ENCODE measurements at regions not wholly inside any gene's neighbourhood (a gene's known extent, or its start where the extent isn't known, plus 50 kb on each side); places are given as distances from the start of the nearest gene placed in this dataset.

- DNase-seq, result no peak
These were observed 160.0 kb downstream of the CBLN1 start for GRCh38 chr16:49121636-49122035.

- DNase-seq, result no peak
These were observed 161.0 kb downstream of the CBLN1 start for GRCh38 chr16:49120631-49121030.

- DNase-seq, result no peak
These were observed 164.8 kb downstream of the CBLN1 start for GRCh38 chr16:49116873-49117272.

GRCh38 chr16:49115956-49116355 is 165.7 kb downstream of the CBLN1 start:
- no peak for DNase-seq

- DNase-seq, result no peak
These were observed 168.9 kb downstream of the CBLN1 start for GRCh38 chr16:49112754-49113153.

GRCh38 chr16:49111351-49111750 is 170.3 kb downstream of the CBLN1 start:
- no peak for DNase-seq

- no peak for DNase-seq
These were observed 173.0 kb downstream of the CBLN1 start for GRCh38 chr16:49108611-49109010.

- no peak for DNase-seq
These were observed 178.3 kb downstream of the CBLN1 start for GRCh38 chr16:49103298-49103697.

- DNase-seq, result no peak
These were observed 179.6 kb downstream of the CBLN1 start for GRCh38 chr16:49101997-49102396.

GRCh38 chr16:49100366-49100765 is 181.3 kb downstream of the CBLN1 start:
- no peak for DNase-seq

GRCh38 chr16:49097964-49098363 is 183.7 kb downstream of the CBLN1 start:
- DNase-seq, result no peak

- no peak for DNase-seq
These were observed 185.3 kb downstream of the CBLN1 start for GRCh38 chr16:49096176-49096945.

- DNase-seq, result no peak
These were observed 186.1 kb downstream of the CBLN1 start for GRCh38 chr16:49095539-49095938.

- DNase-seq, result no peak
These were observed 187.2 kb downstream of the CBLN1 start for GRCh38 chr16:49094471-49094870.

GRCh38 chr16:49093939-49094338 is 187.7 kb downstream of the CBLN1 start:
- DNase-seq, result no peak

GRCh38 chr16:49092704-49093103 is 188.9 kb downstream of the CBLN1 start:
- DNase-seq, result no peak

GRCh38 chr16:49089533-49089932 is 192.1 kb downstream of the CBLN1 start:
- DNase-seq, result no peak

- no peak for DNase-seq
These were observed 192.6 kb downstream of the CBLN1 start for GRCh38 chr16:49089039-49089438.

- DNase-seq, result no peak
These were observed 196.0 kb downstream of the CBLN1 start for GRCh38 chr16:49085686-49086085.

- no peak for DNase-seq
These were observed 196.8 kb downstream of the CBLN1 start for GRCh38 chr16:49084628-49085390.

GRCh38 chr16:49081554-49081953 is 200.1 kb downstream of the CBLN1 start:
- no peak for DNase-seq

GRCh38 chr16:49081086-49081485 is 200.6 kb downstream of the CBLN1 start:
- DNase-seq, result no peak

GRCh38 chr16:49078571-49078970 is 203.1 kb downstream of the CBLN1 start:
- DNase-seq, result no peak

GRCh38 chr16:49078104-49078503 is 203.5 kb downstream of the CBLN1 start:
- DNase-seq, result no peak

Measured in NCI-H774 (cell line).